Esophagus squamous epithelium (tissue), 4 donors: ENCODE measurements at regions not wholly inside any gene's neighbourhood (a gene's known extent, or its start where the extent isn't known, plus 50 kb on each side); places are given as distances from the start of the nearest gene placed in this dataset.

ENCODE experiments used
- CTCF ChIP-seq, 6 experiments: fragments of 450-650 bp in 4 of 6; fragments of 200-600 bp in 2 of 6; sonication (generic) in 2 of 6; IDR thresholded peaks; one replicate each; pipeline ENCODE4 v1.5.1; 2016 to 2019; ENCODE audit warnings: antibody characterized with exemption in 6 of 6, mild to moderate bottlenecking in 4 of 6, moderate library complexity in 4 of 6
- POLR2A ChIP-seq, 4 donors: fragments of 450-650 bp; IDR thresholded peaks; one replicate each; pipeline ENCODE4 v1.6.1; 2017; ENCODE audit warnings: antibody characterized with exemption in 4 of 4, mild to moderate bottlenecking in 4 of 4, moderate library complexity in 3 of 4

GRCh38 chr2:145587922-145588321, 1068.0 kb upstream of the ZEB2 start:
- no peak for TF ChIP-seq CTCF (IDR thresholded peaks at IDR 0.05)
- TF ChIP-seq POLR2A (IDR thresholded peaks at IDR 0.05), result no peak
